Type B pancreatic cell (in vitro differentiated cells): ENCODE measurements at regions not wholly inside any gene's neighbourhood (a gene's known extent, or its start where the extent isn't known, plus 50 kb on each side); places are given as distances from the start of the nearest gene placed in this dataset.

Source experiments
- DNase-seq: peaks from one replicate; pipeline ENCODE4 v3.0.0; 2021; ENCODE audit warnings: mixed read lengths; ENCODE audit not compliant: unreplicated experiment; ENCODE audit errors: extremely low spot score
- H3K27ac Mint-ChIP-seq: 2 replicates; pipeline ENCODE4 v1.8.0; 2021; ENCODE audit warnings: mild to moderate bottlenecking, mixed read lengths
- H3K27me3 Mint-ChIP-seq: 2 replicates; pipeline ENCODE4 v1.8.0; 2021; ENCODE audit warnings: mixed read lengths
- H3K36me3 Mint-ChIP-seq: 2 replicates; pipeline ENCODE4 v1.8.0; 2021; ENCODE audit warnings: mixed read lengths
- H3K4me1 Mint-ChIP-seq: one replicate; pipeline ENCODE4 v1.8.0; 2021; ENCODE audit warnings: mixed read lengths; ENCODE audit not compliant: unreplicated experiment
- H3K4me3 Mint-ChIP-seq: 2 replicates; pipeline ENCODE4 v1.8.0; 2021; ENCODE audit warnings: mild to moderate bottlenecking, mixed read lengths
- H3K9me3 Mint-ChIP-seq: 2 replicates; pipeline ENCODE4 v1.8.0; 2021; ENCODE audit warnings: mixed read lengths
- TF ChIP-seq, protein P1 (sequence below): fragments of 200-600 bp; sonication (generic); conservative IDR thresholded peaks from 2 replicates; pipeline ENCODE4 v1.5.0; 2021; ENCODE audit warnings: antibody characterized with exemption, mild to moderate bottlenecking

DNA sequence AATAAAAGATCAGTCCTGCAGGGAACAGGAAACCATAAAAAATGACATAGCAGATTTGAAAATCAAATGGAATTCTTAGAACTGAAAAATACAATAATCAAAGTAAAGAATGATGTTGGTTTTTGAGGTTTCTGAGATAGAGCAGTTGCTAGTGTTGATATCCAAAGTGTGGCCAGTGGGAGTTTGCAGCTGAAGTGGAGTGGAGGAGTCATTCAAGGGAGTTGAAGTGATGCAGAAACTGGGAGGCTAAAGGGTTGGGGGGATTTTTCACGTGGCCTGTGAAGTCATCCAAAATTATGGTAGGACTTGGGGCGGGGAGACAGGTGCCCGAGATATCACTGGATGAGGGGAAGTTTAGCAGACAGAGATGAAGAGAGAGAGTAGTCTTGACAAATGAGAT is 123.6 kb downstream of the CDC5L start:
- H3K27ac Mint-ChIP-seq: no peak overlapping the region
- H3K4me1 Mint-ChIP-seq: no peaks in the 10 kb centered on the region
- no peaks in the 10 kb centered on the region for H3K9me3 Mint-ChIP-seq
- H3K4me3 Mint-ChIP-seq: no peak overlapping the region
- TF ChIP-seq, protein P1, sequence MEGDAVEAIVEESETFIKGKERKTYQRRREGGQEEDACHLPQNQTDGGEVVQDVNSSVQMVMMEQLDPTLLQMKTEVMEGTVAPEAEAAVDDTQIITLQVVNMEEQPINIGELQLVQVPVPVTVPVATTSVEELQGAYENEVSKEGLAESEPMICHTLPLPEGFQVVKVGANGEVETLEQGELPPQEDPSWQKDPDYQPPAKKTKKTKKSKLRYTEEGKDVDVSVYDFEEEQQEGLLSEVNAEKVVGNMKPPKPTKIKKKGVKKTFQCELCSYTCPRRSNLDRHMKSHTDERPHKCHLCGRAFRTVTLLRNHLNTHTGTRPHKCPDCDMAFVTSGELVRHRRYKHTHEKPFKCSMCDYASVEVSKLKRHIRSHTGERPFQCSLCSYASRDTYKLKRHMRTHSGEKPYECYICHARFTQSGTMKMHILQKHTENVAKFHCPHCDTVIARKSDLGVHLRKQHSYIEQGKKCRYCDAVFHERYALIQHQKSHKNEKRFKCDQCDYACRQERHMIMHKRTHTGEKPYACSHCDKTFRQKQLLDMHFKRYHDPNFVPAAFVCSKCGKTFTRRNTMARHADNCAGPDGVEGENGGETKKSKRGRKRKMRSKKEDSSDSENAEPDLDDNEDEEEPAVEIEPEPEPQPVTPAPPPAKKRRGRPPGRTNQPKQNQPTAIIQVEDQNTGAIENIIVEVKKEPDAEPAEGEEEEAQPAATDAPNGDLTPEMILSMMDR: no peak
- no peaks in the 10 kb centered on the region for H3K36me3 Mint-ChIP-seq
- H3K27me3 Mint-ChIP-seq: peaks cover 30% of the 10 kb centered on the region
- no peak for DNase-seq

DNA sequence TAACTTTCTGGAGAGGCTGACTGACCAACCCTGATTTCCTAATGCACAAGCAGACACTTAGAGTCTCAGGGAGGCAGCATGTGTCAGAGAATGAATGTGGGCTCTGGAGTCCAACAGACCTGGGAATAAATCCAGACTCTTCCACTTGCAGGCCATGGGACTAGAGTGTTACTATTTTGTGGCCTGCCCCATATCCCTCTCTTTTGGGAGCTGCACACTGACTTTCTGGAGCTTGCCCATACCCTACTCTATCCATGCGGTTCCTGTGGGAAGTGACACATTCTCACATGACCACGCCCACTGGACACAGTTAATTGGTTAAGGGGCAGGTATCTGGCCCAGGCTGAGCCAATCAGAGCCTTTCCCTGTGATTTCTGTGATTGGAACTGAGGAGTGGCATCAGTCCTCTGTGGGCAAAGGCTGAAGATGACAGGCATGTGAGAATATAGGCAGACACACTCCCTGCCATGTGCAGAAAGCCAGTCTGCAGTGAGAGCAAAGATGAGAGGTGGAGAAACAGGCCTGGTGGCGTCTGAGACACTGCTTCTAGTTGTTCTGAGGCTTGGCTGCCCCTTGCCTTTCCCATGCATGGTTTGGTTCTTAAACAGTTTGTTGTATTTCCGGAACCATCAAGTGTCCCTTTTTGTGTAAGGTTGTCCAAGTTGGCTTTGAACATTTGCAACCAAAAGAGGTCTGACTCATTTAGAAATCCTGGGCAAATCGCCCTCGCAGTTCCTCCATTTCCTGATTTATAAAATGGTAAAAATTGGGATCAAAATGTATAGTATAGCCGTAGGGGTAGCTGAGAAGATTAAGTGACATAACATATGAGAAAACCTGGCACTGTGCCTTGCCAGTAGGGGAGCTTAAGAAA is 125.6 kb downstream of the CDC5L start:
- TF ChIP-seq, protein P1: no peak
- H3K4me1 Mint-ChIP-seq: no peaks in the 10 kb centered on the region
- no peak overlapping the region for H3K27ac Mint-ChIP-seq
- H3K36me3 Mint-ChIP-seq: no peaks in the 10 kb centered on the region
- no peak overlapping the region for H3K4me3 Mint-ChIP-seq
- peaks cover 30% of the 10 kb centered on the region for H3K27me3 Mint-ChIP-seq
- DNase-seq: no peak
- no peaks in the 10 kb centered on the region for H3K9me3 Mint-ChIP-seq

DNA sequence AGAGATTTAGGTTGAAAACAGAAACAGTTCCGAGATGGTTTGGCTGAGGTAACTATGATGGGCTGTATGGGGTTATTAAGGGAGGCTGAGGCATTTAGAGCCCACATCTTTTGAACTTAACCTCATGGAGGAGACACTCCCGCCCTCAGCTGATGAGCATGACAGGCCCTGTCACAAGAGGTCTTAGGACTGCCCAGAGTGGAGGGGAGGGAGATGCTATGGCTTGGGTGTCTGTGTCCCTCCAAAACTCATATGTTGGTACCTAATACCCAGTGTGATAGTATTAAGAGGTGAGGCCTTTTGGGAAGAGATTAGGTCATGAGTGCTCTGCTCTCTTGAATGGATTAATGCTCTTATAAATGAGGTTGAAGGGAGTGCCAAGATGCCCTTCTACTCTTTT is 126.6 kb downstream of the CDC5L start:
- H3K4me1 Mint-ChIP-seq: no peaks in the 10 kb centered on the region
- no peak overlapping the region for H3K4me3 Mint-ChIP-seq
- H3K36me3 Mint-ChIP-seq: no peaks in the 10 kb centered on the region
- H3K9me3 Mint-ChIP-seq: peaks cover 5% of the 10 kb centered on the region
- H3K27me3 Mint-ChIP-seq: peaks cover 26% of the 10 kb centered on the region
- H3K27ac Mint-ChIP-seq: no peak overlapping the region
- no peak for DNase-seq
- TF ChIP-seq, protein P1: no peak

DNA sequence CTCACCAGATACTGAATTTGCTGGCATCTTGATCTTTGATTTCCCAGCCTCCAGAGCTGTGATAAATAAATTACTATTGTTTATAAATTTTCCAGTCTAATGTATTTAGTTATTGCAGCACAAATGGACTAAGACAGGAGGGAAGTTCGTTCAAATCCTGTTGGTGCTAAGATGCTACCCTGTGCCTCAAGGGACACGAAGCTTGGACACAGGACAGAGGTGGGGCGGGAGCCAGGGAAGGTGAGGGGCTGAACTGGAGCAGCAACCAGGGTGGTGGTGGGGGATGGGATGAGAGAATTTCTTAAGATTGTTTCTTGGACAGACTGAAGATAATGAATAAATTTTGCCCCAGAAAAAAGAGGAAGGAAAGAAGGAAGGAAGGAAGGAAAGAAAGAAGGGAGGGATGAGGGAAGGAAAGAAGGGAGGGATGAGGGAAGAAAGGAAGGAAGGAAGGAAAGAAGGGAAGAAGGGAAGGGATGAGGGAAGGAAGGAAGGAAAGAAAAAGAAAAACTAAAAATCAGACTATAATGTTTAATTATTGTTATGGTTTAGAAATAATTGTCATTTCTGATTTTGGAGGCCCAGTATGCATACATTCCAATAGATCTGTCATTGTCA is 127.2 kb downstream of the CDC5L start:
- Mint-ChIP-seq H3K27me3 (peaks cover 24% of the 10 kb centered on the region), H3K4me3 (no peak overlapping the region), H3K36me3 (no peaks in the 10 kb centered on the region), H3K9me3 (peaks cover 5% of the 10 kb centered on the region), H3K27ac (no peak overlapping the region), H3K4me1 (no peaks in the 10 kb centered on the region)
- DNase-seq: peak; percentile 32
- TF ChIP-seq, protein P1: no peak

DNA sequence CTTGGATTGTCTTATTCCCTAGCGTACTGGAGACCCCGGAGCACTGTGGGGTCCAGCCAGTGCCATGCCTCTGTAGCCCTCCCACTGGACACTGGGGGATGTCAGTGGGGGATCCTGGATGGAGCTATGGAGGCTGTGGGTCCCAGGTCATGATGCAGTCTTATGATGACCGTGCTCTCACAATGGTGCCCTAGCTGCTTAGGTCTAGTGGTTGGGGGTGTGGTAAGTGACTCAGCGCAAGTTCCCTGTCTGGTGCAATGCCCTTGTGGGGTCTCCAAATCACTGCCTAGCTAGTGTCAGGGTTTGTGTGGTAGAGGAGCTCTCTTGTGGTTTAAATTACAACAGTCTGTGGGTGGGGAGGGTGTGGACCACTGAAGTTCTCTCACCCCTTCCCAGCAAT is 135.4 kb downstream of the CDC5L start:
- no peak overlapping the region for H3K4me3 Mint-ChIP-seq
- TF ChIP-seq, protein P1: no peak
- H3K9me3 Mint-ChIP-seq: peaks cover 10% of the 10 kb centered on the region
- DNase-seq: peak; percentile 37
- no peak overlapping the region for H3K27ac Mint-ChIP-seq
- H3K36me3 Mint-ChIP-seq: no peaks in the 10 kb centered on the region
- H3K27me3 Mint-ChIP-seq: peaks cover 7% of the 10 kb centered on the region
- H3K4me1 Mint-ChIP-seq: peaks cover 2% of the 10 kb centered on the region
